ENCODE measurements at regions not wholly inside any gene's neighbourhood (a gene's known extent, or its start where the extent isn't known, plus 50 kb on each side); places are given as distances from the start of the nearest gene placed in this dataset.

- H3K9me3 Mint-ChIP-seq (ENCODE audit: unreplicated experiment) = no peaks in the 10 kb centered on the region
- no peaks in the 10 kb centered on the region for H3K4me1 Mint-ChIP-seq (ENCODE audit: unreplicated experiment)
- no peak for DNase-seq (ENCODE audit: extremely low spot score, unreplicated experiment)
- no peak for TF ChIP-seq CTCF (IDR thresholded peaks at IDR 0.05)
- H3K36me3 Mint-ChIP-seq (ENCODE audit: unreplicated experiment) = no peaks in the 10 kb centered on the region
- H3K27ac Mint-ChIP-seq (ENCODE audit: unreplicated experiment) = no peak overlapping the region
- no peak overlapping the region for H3K4me3 Mint-ChIP-seq (ENCODE audit: unreplicated experiment)
- no peaks in the 10 kb centered on the region for H3K27me3 Mint-ChIP-seq (ENCODE audit: unreplicated experiment)
These were observed 1537.9 kb downstream of the PCDH18 start for GRCh38 chr4:135994360-135994759.

GRCh38 chr4:135976860-135977259, 1555.4 kb downstream of the PCDH18 start:
- Mint-ChIP-seq H3K27me3 (ENCODE audit: unreplicated experiment) (no peaks in the 10 kb centered on the region), H3K27ac (ENCODE audit: unreplicated experiment) (no peak overlapping the region), H3K9me3 (ENCODE audit: unreplicated experiment) (no peaks in the 10 kb centered on the region), H3K4me1 (ENCODE audit: unreplicated experiment) (no peaks in the 10 kb centered on the region), H3K36me3 (ENCODE audit: unreplicated experiment) (no peaks in the 10 kb centered on the region), H3K4me3 (ENCODE audit: unreplicated experiment) (no peak overlapping the region)
- no peak for DNase-seq (ENCODE audit: extremely low spot score, unreplicated experiment)
- TF ChIP-seq CTCF (IDR thresholded peaks at IDR 0.05) = no peak

- H3K27ac Mint-ChIP-seq (ENCODE audit: unreplicated experiment) = no peak overlapping the region
- H3K4me3 Mint-ChIP-seq (ENCODE audit: unreplicated experiment) = no peak overlapping the region
- peaks cover 7% of the 10 kb centered on the region for H3K27me3 Mint-ChIP-seq (ENCODE audit: unreplicated experiment)
- no peaks in the 10 kb centered on the region for H3K36me3 Mint-ChIP-seq (ENCODE audit: unreplicated experiment)
- DNase-seq (ENCODE audit: extremely low spot score, unreplicated experiment) = no peak
- TF ChIP-seq CTCF (IDR thresholded peaks at IDR 0.05) = no peak
- H3K9me3 Mint-ChIP-seq (ENCODE audit: unreplicated experiment) = no peaks in the 10 kb centered on the region
- H3K4me1 Mint-ChIP-seq (ENCODE audit: unreplicated experiment) = no peaks in the 10 kb centered on the region
These were observed 1565.4 kb downstream of the PCDH18 start for GRCh38 chr4:135966936-135967335.

- no peaks in the 10 kb centered on the region for H3K4me1 Mint-ChIP-seq (ENCODE audit: unreplicated experiment)
- H3K36me3 Mint-ChIP-seq (ENCODE audit: unreplicated experiment) = no peaks in the 10 kb centered on the region
- H3K4me3 Mint-ChIP-seq (ENCODE audit: unreplicated experiment) = no peak overlapping the region
These were observed 1569.3 kb downstream of the PCDH18 start for GRCh38 chr4:135963009-135963408.

GRCh38 chr4:135949931-135950330, 1582.4 kb downstream of the PCDH18 start:
- Mint-ChIP-seq H3K4me3 (ENCODE audit: unreplicated experiment) (no peak overlapping the region), H3K27ac (ENCODE audit: unreplicated experiment) (no peak overlapping the region), H3K4me1 (ENCODE audit: unreplicated experiment) (no peaks in the 10 kb centered on the region), H3K9me3 (ENCODE audit: unreplicated experiment) (peaks cover 4% of the 10 kb centered on the region), H3K27me3 (ENCODE audit: unreplicated experiment) (no peaks in the 10 kb centered on the region), H3K36me3 (ENCODE audit: unreplicated experiment) (no peaks in the 10 kb centered on the region)
- no peak for TF ChIP-seq CTCF (IDR thresholded peaks at IDR 0.05)
- DNase-seq (ENCODE audit: extremely low spot score, unreplicated experiment) = no peak

More at GRCh38 chr4:135963009-135963408, 1569.3 kb downstream of the PCDH18 start:
- peaks cover 7% of the 10 kb centered on the region for H3K27me3 Mint-ChIP-seq (ENCODE audit: unreplicated experiment)
- H3K9me3 Mint-ChIP-seq (ENCODE audit: unreplicated experiment) = peaks cover 6% of the 10 kb centered on the region
- no peak for TF ChIP-seq CTCF (IDR thresholded peaks at IDR 0.05)
- no peak overlapping the region for H3K27ac Mint-ChIP-seq (ENCODE audit: unreplicated experiment)
- DNase-seq (ENCODE audit: extremely low spot score, unreplicated experiment) = no peak
